HG03108 (cell line): ENCODE measurements at regions not wholly inside any gene's neighbourhood (a gene's known extent, or its start where the extent isn't known, plus 50 kb on each side); places are given as distances from the start of the nearest gene placed in this dataset.
"Not testable (repeated sequence)": the region's sequence is repeated elsewhere in the genome, so short reads cannot be mapped to it uniquely, and the experiment has no call there.

Source experiments
- ATAC-seq: cut with Tn5 transposase; IDR thresholded peaks from one replicate; pipeline ENCODE4 v1.9.1; 2021; ENCODE audit warnings: moderate library complexity; ENCODE audit not compliant: unreplicated experiment

DNA sequence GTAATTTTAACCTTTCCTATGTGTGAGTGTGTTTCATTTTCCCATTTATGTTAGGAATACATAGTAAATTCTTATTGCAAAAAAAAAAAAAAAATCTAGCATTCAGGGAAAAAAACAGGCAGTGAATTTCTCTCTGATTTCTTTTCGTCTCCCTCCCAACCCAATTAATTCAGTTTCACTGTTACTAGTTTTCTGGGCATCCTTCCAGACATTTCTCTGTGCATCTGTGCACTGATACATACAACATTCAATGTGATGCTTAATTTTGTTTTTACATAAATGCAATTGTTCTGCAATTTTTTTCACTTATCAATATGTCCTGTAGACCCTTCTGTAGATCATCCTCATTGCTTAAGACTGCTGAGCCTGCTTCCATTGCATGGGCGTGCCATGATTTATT lies 694.3 kb upstream of the TBX3 start:
- no peak for ATAC-seq

- no peak for ATAC-seq
Measured at GRCh38 chr12:115377779-115378178, 693.8 kb upstream of the TBX3 start.

DNA sequence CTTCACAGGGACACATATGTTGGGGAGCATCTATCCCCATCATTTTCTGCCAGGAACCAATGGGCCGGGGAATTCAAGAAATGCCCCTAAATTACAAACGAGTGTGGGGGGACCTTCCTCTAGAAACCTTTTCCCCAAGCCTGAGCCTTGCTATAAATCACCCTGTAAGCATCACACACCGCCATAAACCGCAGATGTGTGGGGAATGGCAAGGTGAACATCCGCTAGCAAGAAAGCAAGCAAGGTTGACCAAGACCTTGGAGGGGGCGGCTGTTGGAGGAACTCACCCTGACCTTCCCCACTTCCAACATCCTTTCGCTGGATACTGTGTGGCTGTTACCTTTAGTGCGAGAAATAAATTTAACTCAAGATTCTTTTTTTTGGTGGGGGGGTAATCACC lies 693.3 kb upstream of the TBX3 start:
- no peak for ATAC-seq

DNA sequence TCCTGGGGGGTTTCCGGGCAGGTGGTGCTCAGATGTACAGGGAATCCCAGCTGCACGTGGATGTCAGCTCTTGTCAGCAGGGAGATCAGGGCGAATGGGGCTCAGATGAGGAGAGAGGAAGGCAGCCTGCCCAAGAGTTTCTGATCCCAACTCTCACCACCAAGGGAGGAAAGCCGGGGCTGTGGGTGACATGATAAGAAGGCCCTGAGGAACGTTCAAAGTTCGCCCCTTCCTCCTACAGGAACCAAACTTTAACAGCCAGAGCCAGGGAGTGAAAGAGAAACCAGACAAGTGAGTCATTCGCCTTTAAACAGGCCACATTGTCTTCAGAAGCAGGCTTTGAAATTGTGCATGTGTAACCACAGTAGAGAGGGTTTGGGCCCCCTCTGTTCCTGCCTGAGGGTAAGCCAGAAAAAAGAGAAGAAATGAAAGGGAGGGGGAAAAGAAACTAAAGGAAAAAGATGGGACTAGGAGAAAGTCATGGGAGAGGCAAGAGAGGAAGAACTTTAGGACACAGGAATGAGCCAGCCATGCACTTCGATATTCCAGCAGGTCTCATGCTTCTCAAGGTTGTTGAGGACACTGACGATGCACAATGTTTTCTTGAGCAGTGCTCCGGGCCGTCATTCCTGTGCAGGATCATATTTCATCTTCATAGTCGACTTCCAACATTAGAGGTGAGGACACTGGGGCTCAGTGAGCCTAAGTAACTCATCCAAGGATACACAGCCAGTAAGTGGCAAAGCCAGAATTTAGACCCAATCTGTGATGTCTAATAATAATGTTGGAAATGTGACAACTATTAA lies 691.4 kb upstream of the TBX3 start:
- ATAC-seq: peak; percentile 92

GRCh38 chr12:115374480-115375185 lies 690.7 kb upstream of the TBX3 start:
- no peak for ATAC-seq

- ATAC-seq: no peak
Measured at GRCh38 chr12:115371711-115372110, 687.7 kb upstream of the TBX3 start.

DNA sequence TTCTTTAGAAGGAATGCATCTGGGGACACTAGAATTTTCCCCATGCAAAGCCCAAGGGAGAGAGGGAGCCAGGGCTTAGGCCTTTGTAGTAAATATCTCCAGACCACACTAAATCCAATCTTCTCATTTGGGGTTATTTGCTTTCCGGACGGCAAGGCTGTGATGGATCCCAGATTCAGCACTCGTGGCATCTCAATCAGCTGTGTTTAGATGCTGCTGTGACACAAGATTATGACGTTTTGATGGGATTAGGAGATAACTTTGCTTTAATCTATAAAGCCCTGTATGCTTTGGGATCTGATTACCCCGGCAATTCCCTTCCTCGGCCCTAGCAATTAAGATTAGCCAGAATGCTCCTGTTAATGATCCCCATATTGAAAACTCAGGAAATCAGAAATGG lies 686.7 kb upstream of the TBX3 start:
- no peak for ATAC-seq

DNA sequence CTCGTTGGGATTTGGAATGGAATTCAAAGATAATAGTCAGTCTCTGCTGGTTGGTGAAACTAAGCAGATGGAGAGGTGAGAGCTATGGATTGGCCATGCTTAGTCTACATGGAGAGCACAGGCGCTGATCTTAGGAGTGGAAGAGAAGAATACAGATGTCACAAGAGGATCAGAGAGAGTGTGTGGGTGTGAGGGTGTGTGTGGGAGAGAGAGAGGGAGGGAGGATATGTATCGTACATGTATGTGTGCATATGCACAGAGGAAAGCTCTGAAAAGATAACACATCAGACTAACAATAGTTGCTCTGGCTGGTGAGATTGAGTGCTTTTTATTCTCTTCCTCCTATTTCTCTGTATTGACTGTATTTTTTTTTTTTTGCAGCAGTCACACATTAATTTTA lies 686.2 kb upstream of the TBX3 start:
- no peak for ATAC-seq

GRCh38 chr12:115366277-115366676 lies 682.3 kb upstream of the TBX3 start:
- ATAC-seq: not testable (repeated sequence)

GRCh38 chr12:115365765-115366164 lies 681.8 kb upstream of the TBX3 start:
- not testable (repeated sequence) for ATAC-seq

- ATAC-seq: no peak
Measured at GRCh38 chr12:115364921-115365320, 680.9 kb upstream of the TBX3 start.

DNA sequence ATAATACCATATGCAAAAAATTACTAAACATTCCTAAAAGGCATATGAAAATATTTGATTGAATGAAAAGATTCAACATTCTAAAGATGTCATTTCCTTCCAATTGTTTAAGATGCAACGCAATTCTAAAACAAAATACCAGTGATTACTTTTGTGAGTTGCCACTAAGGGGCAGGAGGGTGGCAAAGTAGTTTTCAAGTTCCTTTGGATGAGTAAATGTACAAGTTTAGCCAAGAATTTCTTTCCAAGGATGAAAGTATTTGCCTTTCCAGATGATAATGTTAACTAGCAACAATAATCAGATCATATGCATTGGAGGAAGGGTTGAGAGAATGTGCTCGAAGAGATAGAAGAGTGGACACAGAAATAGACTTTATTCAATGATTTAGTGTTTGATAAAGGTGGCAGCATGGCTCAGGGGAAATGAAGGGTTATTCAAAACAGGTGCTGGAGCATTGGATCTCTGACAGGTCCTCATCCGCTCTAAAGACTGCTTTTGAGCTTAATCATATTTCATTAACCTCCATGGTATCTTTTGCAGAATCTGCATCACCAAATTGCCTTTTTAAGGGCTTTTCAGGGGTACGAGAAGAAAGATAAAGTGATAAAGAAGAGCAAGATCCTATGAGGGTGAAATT lies 678.5 kb upstream of the TBX3 start:
- no peak for ATAC-seq

- ATAC-seq: no peak
Measured at GRCh38 chr12:115357681-115358080, 673.7 kb upstream of the TBX3 start.

DNA sequence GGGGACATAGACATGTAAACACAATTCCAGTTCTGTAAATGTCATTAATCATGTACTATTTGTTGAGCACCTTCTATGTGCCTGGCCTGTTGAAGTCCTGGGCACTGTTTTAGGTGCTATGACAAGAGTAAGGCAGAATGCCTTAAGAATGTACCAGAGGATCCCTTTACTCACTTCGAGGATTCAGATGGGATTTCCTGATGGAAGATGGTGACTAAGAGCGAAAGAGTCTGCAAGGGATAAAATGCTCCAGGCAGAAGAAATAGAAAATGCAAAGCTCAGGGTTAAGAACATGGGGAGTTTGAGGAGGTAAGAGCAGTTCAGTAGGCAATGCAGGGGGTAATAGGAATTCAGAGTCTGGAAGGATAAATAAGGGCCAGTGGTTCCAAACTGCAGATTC lies 671.3 kb upstream of the TBX3 start:
- ATAC-seq: no peak

GRCh38 chr12:115354007-115354890 lies 670.3 kb upstream of the TBX3 start:
- ATAC-seq: no peak

GRCh38 chr12:115353467-115353866 lies 669.5 kb upstream of the TBX3 start:
- ATAC-seq: no peak

- ATAC-seq: no peak
Measured at GRCh38 chr12:115351514-115352077, 667.6 kb upstream of the TBX3 start.

DNA sequence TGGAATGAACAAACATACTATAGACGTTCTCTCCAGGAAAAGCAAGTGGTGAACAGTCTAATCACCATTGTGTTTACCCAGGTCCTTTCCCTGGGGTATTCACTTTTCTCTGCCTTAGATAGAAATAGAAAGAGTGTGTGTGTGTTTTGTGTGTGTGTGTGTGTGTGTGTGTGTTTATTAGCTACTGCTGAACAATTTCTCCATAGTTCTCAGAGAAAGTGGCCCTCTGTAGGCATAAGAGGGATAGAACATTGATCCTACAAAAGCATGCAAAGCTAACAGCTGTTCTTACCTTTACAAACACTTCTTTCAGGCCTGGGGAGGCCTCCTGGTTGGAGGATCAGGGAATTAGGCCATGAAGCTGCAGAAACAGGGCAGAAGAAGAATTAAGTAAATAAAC lies 665.7 kb upstream of the TBX3 start:
- ATAC-seq: no peak

DNA sequence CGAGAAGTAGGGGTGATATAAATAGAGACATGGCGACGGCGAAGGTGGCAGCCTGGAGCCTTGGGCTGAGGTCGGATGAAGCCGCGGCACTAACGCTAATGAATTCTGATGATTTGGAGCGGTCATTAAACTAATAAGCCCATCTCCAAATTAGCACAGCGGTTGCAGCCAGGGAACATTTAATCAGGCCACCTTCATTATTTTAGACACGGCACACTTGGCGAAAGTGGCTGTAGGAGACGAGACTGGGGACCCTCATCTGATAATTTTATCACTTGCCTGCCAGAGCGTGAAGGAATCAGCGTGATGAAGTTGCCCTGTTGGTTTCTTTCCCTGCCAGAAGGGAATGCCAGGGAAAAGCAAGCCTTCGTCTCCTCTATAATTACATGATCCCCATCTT lies 664.3 kb upstream of the TBX3 start:
- ATAC-seq: no peak

DNA sequence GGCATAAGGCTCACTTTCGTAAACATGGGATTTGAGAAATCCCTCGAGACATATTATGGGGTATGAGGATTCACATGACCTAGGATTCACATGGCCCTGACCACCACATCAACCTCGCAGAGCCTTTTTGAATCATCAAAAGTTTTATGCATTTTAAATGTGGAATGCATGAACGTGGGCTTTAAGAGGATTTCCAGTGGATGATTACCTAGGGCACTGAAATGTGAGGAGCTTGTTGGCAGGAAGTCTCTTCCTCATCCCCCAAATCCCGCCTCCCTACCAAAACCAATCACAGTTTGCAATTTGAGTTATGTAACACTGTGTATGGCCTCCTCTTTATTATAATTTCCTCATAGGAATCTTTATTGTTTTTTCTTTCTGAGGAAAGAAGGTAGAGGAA lies 659.6 kb upstream of the TBX3 start:
- ATAC-seq: no peak

DNA sequence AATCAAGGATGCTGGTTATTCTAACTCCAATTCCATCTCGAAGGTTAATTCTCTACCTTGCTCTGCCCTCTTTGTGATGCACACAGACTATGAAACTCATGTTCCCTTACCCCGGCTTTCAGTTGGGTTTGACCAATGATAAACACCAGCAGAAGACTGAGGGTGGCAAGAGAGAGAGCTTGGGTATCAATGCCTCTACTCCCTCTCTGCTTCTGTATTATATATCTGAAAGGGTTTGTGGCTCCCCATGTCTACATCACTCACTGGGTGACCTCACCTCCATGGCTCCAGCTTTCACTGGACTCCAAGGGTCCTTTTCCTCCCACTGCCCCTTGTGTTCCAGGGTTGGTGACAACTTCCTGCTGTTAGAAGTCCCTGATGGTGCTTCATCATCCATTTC lies 659.0 kb upstream of the TBX3 start:
- ATAC-seq: no peak
